ENCODE measurements at regions not wholly inside any gene's neighbourhood (a gene's known extent, or its start where the extent isn't known, plus 50 kb on each side); places are given as distances from the start of the nearest gene placed in this dataset.

- TF ChIP-seq CTCF (IDR thresholded peaks at IDR 0.05; ENCODE audit: low read depth, low read length, poor library complexity, severe bottlenecking) (no peak), EZH2phosphoT487 (IDR thresholded peaks at IDR 0.05; ENCODE audit: borderline replicate concordance, low read length) (no peak)
These were observed 893.0 kb upstream of the CHAC2 start for GRCh38 chr2:52874466-52875106.

Data from DOHH2 (cell line).